WI38 (cell line): ENCODE measurements at regions not wholly inside any gene's neighbourhood (a gene's known extent, or its start where the extent isn't known, plus 50 kb on each side); places are given as distances from the start of the nearest gene placed in this dataset.

ENCODE experiments used
- H3K4me3 ChIP-seq: 2 replicates; pipeline ENCODE4 v1.5.1; 2011; ENCODE audit warnings: low read depth, mild to moderate bottlenecking, control low read depth, low read length
- TF ChIP-seq, protein P1 (sequence below): IDR thresholded peaks from 2 replicates; pipeline ENCODE4 v1.5.1; 2012; ENCODE audit warnings: low read depth, mild to moderate bottlenecking, control low read depth, low read length

GRCh38 chr16:86110726-86111125, 211.8 kb downstream of the IRF8 start:
- TF ChIP-seq, protein P1, sequence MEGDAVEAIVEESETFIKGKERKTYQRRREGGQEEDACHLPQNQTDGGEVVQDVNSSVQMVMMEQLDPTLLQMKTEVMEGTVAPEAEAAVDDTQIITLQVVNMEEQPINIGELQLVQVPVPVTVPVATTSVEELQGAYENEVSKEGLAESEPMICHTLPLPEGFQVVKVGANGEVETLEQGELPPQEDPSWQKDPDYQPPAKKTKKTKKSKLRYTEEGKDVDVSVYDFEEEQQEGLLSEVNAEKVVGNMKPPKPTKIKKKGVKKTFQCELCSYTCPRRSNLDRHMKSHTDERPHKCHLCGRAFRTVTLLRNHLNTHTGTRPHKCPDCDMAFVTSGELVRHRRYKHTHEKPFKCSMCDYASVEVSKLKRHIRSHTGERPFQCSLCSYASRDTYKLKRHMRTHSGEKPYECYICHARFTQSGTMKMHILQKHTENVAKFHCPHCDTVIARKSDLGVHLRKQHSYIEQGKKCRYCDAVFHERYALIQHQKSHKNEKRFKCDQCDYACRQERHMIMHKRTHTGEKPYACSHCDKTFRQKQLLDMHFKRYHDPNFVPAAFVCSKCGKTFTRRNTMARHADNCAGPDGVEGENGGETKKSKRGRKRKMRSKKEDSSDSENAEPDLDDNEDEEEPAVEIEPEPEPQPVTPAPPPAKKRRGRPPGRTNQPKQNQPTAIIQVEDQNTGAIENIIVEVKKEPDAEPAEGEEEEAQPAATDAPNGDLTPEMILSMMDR, result no peak
- no peak overlapping the region for H3K4me3 ChIP-seq

- TF ChIP-seq, protein P1, result no peak
Observed at GRCh38 chr16:86112178-86112577, 213.2 kb downstream of the IRF8 start.

DNA sequence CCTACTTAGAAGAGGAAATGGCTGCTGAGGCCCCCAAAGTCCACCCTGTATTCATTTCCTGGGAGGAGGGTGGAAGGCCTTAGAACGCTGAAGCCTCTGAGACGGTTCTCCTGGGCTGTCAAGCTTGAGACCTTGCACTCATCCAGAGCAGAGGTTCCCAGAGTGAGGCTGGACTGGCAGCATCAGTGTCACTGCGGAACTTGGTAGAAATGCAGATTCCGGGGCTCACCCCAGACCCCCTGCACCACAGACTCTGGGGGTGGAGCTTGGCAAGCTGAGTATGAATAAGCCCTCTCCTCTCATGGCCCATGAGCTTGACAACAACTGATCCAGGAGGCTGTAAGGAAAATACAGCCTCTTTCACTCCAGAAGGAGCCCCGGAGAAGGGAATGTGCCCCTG, 218.3 kb downstream of the IRF8 start:
- TF ChIP-seq, protein P1, result no peak
- H3K4me3 ChIP-seq, result no peak overlapping the region

More at GRCh38 chr16:86112178-86112577, 213.2 kb downstream of the IRF8 start:
- H3K4me3 ChIP-seq, result no peak overlapping the region

- TF ChIP-seq, protein P1, result no peak
Observed at GRCh38 chr16:86117756-86118155, 218.8 kb downstream of the IRF8 start.

DNA sequence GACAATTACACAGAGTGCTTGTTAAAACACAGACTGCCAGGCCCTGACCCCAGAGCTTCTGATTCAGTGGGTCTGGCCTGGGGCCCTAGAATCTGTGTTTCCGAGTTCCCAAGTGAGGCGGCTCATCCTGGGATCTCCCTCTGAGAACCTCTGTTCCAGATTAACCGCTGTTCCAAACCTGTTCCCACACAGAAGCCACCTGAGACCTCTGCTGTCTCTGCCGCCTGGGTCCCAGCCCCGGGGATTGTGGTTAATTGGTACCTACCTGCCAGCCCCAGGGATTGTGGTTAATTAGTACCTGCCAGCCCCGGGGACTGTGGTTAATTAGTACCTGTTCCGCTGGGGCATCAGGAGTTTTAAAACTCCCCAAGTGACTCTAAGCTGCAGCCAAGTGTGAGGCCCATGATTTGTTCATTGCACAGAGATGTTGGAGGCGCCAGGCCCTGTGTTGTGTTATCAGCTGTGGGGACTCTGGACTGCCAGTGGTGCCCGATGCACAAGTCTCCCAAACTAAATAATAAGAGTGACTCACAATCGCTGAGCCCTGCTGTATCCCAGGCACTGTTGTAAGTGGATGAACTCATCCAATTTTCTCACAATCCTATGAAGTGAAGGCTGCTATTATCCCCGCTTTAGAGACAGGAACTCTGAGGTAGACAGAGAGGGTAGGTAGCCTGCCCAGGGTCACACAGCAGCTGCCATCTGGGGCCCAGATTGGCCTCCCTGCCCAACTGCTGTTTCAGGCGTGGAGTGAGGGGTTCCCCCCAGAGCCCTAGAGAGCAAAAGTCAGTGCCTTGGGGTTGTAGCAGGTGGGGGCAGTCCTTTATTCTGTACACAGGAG, 219.7 kb downstream of the IRF8 start:
- no peak overlapping the region for H3K4me3 ChIP-seq
- TF ChIP-seq, protein P1, result no peak

More at GRCh38 chr16:86117756-86118155, 218.8 kb downstream of the IRF8 start:
- no peak overlapping the region for H3K4me3 ChIP-seq

- TF ChIP-seq, protein P1, result no peak
- no peak overlapping the region for H3K4me3 ChIP-seq
Observed at GRCh38 chr16:86120201-86121192, 221.5 kb downstream of the IRF8 start.
